HL-60 (cell line): ENCODE measurements at regions not wholly inside any gene's neighbourhood (a gene's known extent, or its start where the extent isn't known, plus 50 kb on each side); places are given as distances from the start of the nearest gene placed in this dataset.

ENCODE experiments used
- GABPA ChIP-seq: IDR thresholded peaks from 2 replicates; pipeline ENCODE4 v1.6.1; 2012; ENCODE audit warnings: low read depth
- TF ChIP-seq, protein P1 (sequence below): IDR thresholded peaks from one replicate; pipeline ENCODE4 v1.5.1; 2011; ENCODE audit warnings: low read length, control low read depth, inconsistent platforms; ENCODE audit not compliant: insufficient read depth

DNA sequence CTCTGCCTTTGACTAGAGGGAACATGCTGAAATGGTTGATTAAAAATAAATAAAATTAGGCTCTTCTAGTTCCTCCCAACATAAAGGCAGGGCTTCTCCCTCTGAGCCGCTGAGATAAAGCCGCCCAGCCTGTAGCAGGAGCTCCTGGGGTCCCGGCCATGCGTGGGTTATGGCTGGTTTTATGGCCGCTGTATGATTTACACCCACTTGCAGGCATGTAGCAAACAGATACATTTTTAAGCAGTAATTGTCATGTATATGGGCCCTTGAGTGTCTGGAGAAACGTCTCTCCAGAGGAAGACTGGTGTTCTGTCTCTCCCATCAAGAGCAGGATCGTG is 201.0 kb upstream of the TNRC6C start:
- TF ChIP-seq GABPA, result no peak
- TF ChIP-seq, protein P1, sequence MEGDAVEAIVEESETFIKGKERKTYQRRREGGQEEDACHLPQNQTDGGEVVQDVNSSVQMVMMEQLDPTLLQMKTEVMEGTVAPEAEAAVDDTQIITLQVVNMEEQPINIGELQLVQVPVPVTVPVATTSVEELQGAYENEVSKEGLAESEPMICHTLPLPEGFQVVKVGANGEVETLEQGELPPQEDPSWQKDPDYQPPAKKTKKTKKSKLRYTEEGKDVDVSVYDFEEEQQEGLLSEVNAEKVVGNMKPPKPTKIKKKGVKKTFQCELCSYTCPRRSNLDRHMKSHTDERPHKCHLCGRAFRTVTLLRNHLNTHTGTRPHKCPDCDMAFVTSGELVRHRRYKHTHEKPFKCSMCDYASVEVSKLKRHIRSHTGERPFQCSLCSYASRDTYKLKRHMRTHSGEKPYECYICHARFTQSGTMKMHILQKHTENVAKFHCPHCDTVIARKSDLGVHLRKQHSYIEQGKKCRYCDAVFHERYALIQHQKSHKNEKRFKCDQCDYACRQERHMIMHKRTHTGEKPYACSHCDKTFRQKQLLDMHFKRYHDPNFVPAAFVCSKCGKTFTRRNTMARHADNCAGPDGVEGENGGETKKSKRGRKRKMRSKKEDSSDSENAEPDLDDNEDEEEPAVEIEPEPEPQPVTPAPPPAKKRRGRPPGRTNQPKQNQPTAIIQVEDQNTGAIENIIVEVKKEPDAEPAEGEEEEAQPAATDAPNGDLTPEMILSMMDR, result no peak
